Activated T-cell treated with anti-CD3 and anti-CD28 coated beads for 48 hours (primary cell): ENCODE measurements at regions not wholly inside any gene's neighbourhood (a gene's known extent, or its start where the extent isn't known, plus 50 kb on each side); places are given as distances from the start of the nearest gene placed in this dataset.
"Not testable (repeated sequence)": the region's sequence is repeated elsewhere in the genome, so short reads cannot be mapped to it uniquely, and the experiment has no call there.

Experiments used
- DNase-seq: peaks from one replicate; pipeline ENCODE4 v3.0.0-alpha.2; 2020; ENCODE audit warnings: low read depth

GRCh38 chr14:53743371-53743770, 213.3 kb downstream of the BMP4 start:
- DNase-seq, result no peak

GRCh38 chr14:53742233-53742620, 214.4 kb downstream of the BMP4 start:
- no peak for DNase-seq

- DNase-seq, result no peak
Observed at GRCh38 chr14:53741479-53742232, 215.0 kb downstream of the BMP4 start.

- DNase-seq, result no peak
Observed at GRCh38 chr14:53740570-53740969, 216.1 kb downstream of the BMP4 start.

GRCh38 chr14:53735916-53736315, 220.7 kb downstream of the BMP4 start:
- DNase-seq, result no peak

- no peak for DNase-seq
Observed at GRCh38 chr14:53723221-53723620, 233.4 kb downstream of the BMP4 start.

- no peak for DNase-seq
Observed at GRCh38 chr14:53719536-53719935, 237.1 kb downstream of the BMP4 start.

GRCh38 chr14:53716578-53716977, 240.0 kb downstream of the BMP4 start:
- no peak for DNase-seq

- DNase-seq, result no peak
Observed at GRCh38 chr14:53715193-53715721, 241.4 kb downstream of the BMP4 start.

GRCh38 chr14:53714495-53715192, 242.0 kb downstream of the BMP4 start:
- DNase-seq, result no peak

GRCh38 chr14:53712901-53713300, 243.7 kb downstream of the BMP4 start:
- not testable (repeated sequence) for DNase-seq

- DNase-seq, result no peak
Observed at GRCh38 chr14:53711205-53711604, 245.4 kb downstream of the BMP4 start.

- DNase-seq, result no peak
Observed at GRCh38 chr14:53710615-53711014, 246.0 kb downstream of the BMP4 start.

GRCh38 chr14:53709381-53709780, 247.2 kb downstream of the BMP4 start:
- no peak for DNase-seq

GRCh38 chr14:53703457-53703856, 253.2 kb downstream of the BMP4 start:
- DNase-seq, result no peak

- DNase-seq, result no peak
Observed at GRCh38 chr14:53701108-53701875, 255.3 kb downstream of the BMP4 start.

GRCh38 chr14:53696217-53696965, 260.2 kb downstream of the BMP4 start:
- DNase-seq, result no peak

GRCh38 chr14:53695692-53696214, 260.9 kb downstream of the BMP4 start:
- DNase-seq, result no peak

GRCh38 chr14:53692885-53693284, 263.7 kb downstream of the BMP4 start:
- no peak for DNase-seq

- no peak for DNase-seq
Observed at GRCh38 chr14:53692451-53692850, 264.2 kb downstream of the BMP4 start.

- DNase-seq, result no peak
Observed at GRCh38 chr14:53683229-53683628, 273.4 kb downstream of the BMP4 start.

- no peak for DNase-seq
Observed at GRCh38 chr14:53672526-53672925, 284.1 kb downstream of the BMP4 start.
